ENCODE measurements at regions not wholly inside any gene's neighbourhood (a gene's known extent, or its start where the extent isn't known, plus 50 kb on each side); places are given as distances from the start of the nearest gene placed in this dataset.
"Not testable (repeated sequence)": the region's sequence is repeated elsewhere in the genome, so short reads cannot be mapped to it uniquely, and the experiment has no call there.

GRCh38 chr10:53326401-53327305, 554.1 kb upstream of the MBL2 start:
- not testable (repeated sequence) for DNase-seq

- DNase-seq: peak; percentile 68
Observed at GRCh38 chr10:53325066-53325465, 552.5 kb upstream of the MBL2 start.

DNA sequence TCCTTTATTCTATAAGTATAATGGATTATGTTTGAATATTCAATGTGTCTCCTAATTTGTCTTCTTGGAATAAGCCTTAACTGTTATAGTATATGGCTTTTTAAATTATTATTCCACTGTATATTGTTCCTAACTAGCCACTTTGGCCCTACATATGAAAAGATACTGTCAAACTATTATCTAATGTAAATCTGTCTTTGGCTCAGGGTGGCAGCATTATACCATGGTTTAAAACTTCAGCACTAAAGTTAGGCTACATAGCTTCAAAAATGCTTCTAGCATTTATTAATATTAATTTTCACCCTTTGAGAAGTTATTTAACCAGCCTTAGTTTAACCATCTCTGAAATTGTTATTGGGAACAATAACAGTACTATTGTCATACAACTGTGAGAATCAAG, 543.1 kb upstream of the MBL2 start:
- peak; percentile 61 for DNase-seq

DNA sequence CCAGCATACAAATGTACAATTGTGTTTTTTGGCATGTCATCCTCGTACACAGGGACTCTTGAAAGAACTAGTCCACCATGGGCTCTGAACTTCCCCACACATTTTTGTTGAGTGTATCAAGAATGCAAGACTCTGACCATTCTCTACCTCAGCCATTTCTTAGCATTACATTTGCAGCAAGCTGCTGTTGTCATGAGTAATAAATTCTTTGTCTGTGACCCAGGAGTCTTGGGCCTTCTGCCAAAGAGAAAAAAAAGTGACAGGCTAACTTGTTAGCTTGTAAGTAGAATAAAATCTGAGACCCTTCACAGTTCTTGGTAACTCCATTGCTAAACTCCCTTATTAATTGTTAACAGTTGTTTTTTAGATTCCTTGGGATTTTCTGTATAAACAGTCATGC, 542.3 kb upstream of the MBL2 start:
- peak; percentile 99 for DNase-seq

GRCh38 chr10:53298443-53298842, 525.9 kb upstream of the MBL2 start:
- DNase-seq: no peak

DNA sequence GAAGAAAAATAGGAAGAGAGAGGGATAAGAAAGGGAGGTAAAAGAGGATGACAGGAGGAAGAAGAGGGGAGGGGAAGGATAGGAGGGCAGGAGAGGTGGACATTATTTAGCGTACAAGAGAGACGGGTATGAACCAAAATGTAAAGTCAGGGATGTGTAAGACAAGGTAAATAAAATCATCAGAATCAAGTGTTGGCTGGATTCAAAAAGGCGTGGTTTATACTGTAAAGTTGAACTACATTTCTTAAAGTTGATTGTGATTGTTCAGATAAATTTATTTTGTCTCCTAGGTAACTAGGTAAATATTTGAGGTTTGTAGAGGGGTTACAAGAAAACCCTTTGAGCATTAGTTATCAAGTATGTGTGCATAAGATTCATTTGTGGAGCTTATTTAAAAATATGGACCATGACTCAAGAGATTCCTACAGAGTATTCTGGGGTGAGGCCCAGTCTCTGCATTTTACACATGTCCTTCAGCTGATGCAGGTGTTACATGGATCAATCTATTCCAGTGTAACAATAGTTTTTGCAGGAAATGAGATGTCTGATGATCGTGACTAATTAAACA, 512.1 kb upstream of the MBL2 start:
- DNase-seq: no peak

DNA sequence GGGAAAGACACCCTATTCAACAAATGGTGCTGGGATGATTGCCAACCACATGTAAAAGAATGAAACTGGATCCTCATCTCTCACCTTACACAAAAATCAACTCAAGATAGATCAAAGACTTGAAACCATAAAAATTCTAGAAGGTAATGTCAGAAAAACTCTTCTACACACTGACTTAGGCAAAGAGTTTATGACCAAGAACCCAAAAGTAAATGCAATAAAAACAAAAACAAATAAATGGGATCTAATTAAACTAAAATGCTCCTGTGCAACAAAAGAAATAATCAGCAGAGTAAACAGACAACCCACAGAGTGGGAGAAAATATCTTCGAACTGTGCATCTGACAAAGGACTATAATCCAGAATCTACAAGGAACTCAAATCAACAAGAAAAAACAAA, 504.2 kb upstream of the MBL2 start:
- no peak for DNase-seq

GRCh38 chr10:53269482-53269881, 496.9 kb upstream of the MBL2 start:
- DNase-seq: no peak

GRCh38 chr10:53260213-53260612, 487.6 kb upstream of the MBL2 start:
- DNase-seq: no peak

GRCh38 chr10:53256623-53257022, 484.0 kb upstream of the MBL2 start:
- DNase-seq: no peak

DNA sequence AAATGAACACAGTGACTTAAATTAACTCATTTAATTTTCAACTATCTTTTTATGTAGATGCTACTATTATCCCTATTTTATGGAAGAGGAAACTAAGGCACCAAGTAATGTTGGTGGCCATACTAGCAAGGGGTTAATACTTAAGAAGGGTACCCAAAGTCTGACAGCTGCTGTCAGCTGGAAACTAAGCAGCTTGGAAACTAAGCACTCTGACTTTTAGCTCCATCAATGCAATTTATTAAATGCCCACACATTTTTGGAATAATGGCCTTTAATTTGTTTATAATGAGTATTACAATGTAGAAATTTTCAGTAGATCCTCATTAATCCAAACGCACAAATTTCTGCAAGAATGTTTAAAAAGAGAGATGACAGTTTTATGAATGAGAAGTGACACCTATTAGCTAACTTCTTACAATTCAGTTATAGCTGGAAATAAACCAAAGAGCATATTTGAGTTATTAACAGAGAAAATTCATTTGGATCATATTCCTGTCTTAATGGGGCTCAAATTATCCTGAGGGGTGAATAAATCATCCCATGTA, 483.1 kb upstream of the MBL2 start:
- no peak for DNase-seq

DNA sequence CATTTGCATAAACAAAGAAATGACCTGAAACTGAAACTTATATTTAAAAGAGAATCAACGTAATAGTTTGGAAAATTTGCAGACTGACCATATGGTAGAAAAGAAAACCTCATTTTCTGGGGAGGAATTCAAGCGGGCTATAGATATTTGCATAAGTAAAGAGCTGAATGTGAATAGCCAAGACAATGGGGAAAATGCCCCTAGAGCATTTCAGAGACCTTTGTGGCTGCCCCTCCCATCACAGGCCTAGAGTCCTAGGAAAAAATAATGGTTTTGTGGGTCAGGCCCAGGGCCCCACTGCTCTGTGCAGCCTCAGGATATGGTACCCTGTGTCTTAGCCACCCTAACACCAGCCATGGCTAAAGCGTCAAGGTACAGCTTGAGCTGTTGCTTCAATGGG, 480.6 kb upstream of the MBL2 start:
- no peak for DNase-seq

- DNase-seq: no peak
Observed at GRCh38 chr10:53239873-53240272, 467.3 kb upstream of the MBL2 start.

GRCh38 chr10:53236941-53237340, 464.4 kb upstream of the MBL2 start:
- no peak for DNase-seq

DNA sequence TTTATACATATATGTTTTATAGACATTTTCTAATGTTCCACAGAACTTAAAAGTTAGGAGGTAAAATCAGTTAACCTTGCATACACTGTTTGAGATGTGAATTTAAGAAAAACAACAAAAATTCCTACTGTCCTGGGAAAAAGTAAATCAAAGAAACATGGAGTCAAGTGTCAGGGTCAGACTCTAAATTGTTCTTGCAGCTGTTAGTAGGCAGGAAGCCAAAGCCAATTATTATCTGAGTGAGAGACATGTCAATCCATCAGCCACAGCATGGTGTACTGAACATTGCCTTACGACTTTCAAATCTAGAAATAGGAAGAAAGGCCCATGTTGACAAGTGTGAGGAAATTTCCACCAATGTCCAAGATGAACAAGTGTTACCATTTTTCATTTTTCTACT, 461.2 kb upstream of the MBL2 start:
- no peak for DNase-seq

DNA sequence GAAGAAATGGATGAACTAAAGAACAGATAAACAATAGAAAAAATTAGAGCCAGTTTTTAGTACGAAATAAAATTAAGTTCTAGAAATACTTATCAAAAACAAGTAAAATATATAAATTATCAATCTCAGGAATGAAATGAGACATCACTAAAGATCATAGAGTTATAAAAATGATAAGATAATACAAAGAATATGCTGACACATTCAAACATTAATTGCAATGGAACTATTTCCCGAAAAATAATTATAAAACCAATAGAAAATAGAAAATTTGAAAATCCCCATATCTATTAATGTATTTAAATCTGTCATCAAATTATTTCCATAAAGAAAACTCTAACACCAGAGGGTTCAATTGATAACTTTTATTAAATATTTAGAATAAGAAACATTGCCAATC, 458.1 kb upstream of the MBL2 start:
- no peak for DNase-seq

GRCh38 chr10:53223851-53224250, 451.3 kb upstream of the MBL2 start:
- DNase-seq: no peak

DNA sequence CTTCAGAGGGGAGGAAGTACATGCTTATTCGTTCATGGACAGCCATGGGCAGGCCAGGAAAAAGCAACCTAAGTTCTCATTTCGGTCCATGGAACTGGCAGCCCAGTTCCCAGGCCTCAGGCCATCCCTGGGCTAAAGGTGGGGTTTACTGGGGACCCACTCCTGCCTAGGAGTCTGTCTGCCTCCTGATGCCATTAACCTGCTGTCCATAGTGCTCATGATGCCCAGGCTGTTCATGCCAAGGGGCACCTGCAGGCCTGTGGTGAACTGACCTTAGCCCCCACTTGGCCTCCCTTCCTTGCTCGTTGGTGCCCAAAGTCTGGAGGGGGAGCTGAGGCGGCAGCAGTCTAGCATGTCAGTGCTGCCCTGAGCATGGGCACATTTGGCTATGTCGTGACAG, 450.2 kb upstream of the MBL2 start:
- DNase-seq: no peak

- DNase-seq: peak; percentile 26
Observed at GRCh38 chr10:53209944-53210611, 437.5 kb upstream of the MBL2 start.

GRCh38 chr10:53183733-53184132, 411.1 kb upstream of the MBL2 start:
- DNase-seq: no peak

GRCh38 chr10:53177468-53177867, 404.9 kb upstream of the MBL2 start:
- DNase-seq: no peak

GRCh38 chr10:53166325-53166724, 393.7 kb upstream of the MBL2 start:
- DNase-seq: no peak

- DNase-seq: no peak
Observed at GRCh38 chr10:53162856-53163255, 390.3 kb upstream of the MBL2 start.

- no peak for DNase-seq
Observed at GRCh38 chr10:53161231-53161630, 388.6 kb upstream of the MBL2 start.
